ENCODE measurements at regions not wholly inside any gene's neighbourhood (a gene's known extent, or its start where the extent isn't known, plus 50 kb on each side); places are given as distances from the start of the nearest gene placed in this dataset.

- TF ChIP-seq, protein P1, sequence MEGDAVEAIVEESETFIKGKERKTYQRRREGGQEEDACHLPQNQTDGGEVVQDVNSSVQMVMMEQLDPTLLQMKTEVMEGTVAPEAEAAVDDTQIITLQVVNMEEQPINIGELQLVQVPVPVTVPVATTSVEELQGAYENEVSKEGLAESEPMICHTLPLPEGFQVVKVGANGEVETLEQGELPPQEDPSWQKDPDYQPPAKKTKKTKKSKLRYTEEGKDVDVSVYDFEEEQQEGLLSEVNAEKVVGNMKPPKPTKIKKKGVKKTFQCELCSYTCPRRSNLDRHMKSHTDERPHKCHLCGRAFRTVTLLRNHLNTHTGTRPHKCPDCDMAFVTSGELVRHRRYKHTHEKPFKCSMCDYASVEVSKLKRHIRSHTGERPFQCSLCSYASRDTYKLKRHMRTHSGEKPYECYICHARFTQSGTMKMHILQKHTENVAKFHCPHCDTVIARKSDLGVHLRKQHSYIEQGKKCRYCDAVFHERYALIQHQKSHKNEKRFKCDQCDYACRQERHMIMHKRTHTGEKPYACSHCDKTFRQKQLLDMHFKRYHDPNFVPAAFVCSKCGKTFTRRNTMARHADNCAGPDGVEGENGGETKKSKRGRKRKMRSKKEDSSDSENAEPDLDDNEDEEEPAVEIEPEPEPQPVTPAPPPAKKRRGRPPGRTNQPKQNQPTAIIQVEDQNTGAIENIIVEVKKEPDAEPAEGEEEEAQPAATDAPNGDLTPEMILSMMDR (conservative IDR thresholded peaks at IDR 0.05 in 1 of 2, IDR thresholded peaks at IDR 0.05 in 1 of 2; ENCODE audit: low read depth in 1 of 2, low read length in 2 of 2), result no peak
- TF ChIP-seq EZH2 (IDR thresholded peaks at IDR 0.05; ENCODE audit: low read length, missing control alignments), result no peak
Observed at GRCh38 chr2:145356056-145356455, 836.1 kb upstream of the ZEB2 start.

Measured in fibroblast of lung (primary cell).